Stomach (tissue), 8 donors: ENCODE measurements at regions not wholly inside any gene's neighbourhood (a gene's known extent, or its start where the extent isn't known, plus 50 kb on each side); places are given as distances from the start of the nearest gene placed in this dataset.

Source experiments
- DNase-seq, 2 donors: peaks; one replicate each; pipeline versions ENCODE4 v3.0.0 to v3.0.0-alpha.2; 2013 to 2019
- H3K27ac ChIP-seq, 5 donors: fragments of 200-600 bp in 4 of 5; sonication (generic) in 4 of 5; one replicate each; pipeline ENCODE4 v1.5.1; 2013 to 2019; ENCODE audit warnings: mild to moderate bottlenecking in 1 of 5, moderate library complexity in 1 of 5
- H3K27me3 ChIP-seq, 3 donors: fragments of 200-600 bp; sonication (generic); one replicate each; pipeline ENCODE4 v1.5.1; 2017 to 2019; ENCODE audit warnings: mixed run types in 1 of 3
- H3K36me3 ChIP-seq, 4 donors: fragments of 200-600 bp; sonication (generic); 1 replicate in 3 of 4; 2 replicates in 1 of 4; pipeline ENCODE4 v1.5.1; 2016 to 2019
- H3K4me1 ChIP-seq, 4 donors: fragments of 200-600 bp; sonication (generic); one replicate each; pipeline ENCODE4 v1.5.1; 2016 to 2019
- H3K4me3 ChIP-seq, 4 donors: fragments of 200-600 bp; sonication (generic) in 3 of 4; one replicate each; pipeline ENCODE4 v1.5.1; 2016 to 2019; ENCODE audit warnings: mild to moderate bottlenecking in 1 of 4
- H3K9me3 ChIP-seq, 4 donors: fragments of 200-600 bp; sonication (generic); one replicate each; pipeline ENCODE4 v1.5.1; 2016 to 2019
- CTCF ChIP-seq, 7 experiments: fragments of 450-650 bp in 4 of 7; fragments of 200-600 bp in 3 of 7; sonication (generic) in 3 of 7; IDR thresholded peaks; one replicate each; pipeline ENCODE4 v1.5.1; 2016 to 2019; ENCODE audit warnings: antibody characterized with exemption in 7 of 7, control low read depth in 2 of 7, mild to moderate bottlenecking in 1 of 7
- EP300 ChIP-seq: sonication (generic); formaldehyde crosslinking; IDR thresholded peaks from one replicate; pipeline ENCODE4 v1.6.1; 2017; ENCODE audit warnings: antibody characterized with exemption
- POLR2A ChIP-seq, 4 donors: fragments of 450-650 bp; IDR thresholded peaks; one replicate each; pipeline ENCODE4 v1.6.1; 2016; ENCODE audit warnings: antibody characterized with exemption in 4 of 4, control low read depth in 2 of 4, mild to moderate bottlenecking in 1 of 4, moderate library complexity in 1 of 4
- POLR2AphosphoS5 ChIP-seq, 3 donors: sonication (generic); formaldehyde crosslinking; IDR thresholded peaks; one replicate each; pipeline ENCODE4 v1.6.1; 2016; ENCODE audit warnings: antibody characterized with exemption in 3 of 3
- WGBS, 5 donors: extraction: QIAGEN DNeasy Blood & Tissue Kit in 3 of 5; methylation state at CpG; one replicate each; pipeline versions ENCODE4 v1.1.5 to v1.1.7; 2013 to 2018; 5-methylcytosine and 5-hydroxymethylcytosine counted together
- intact Hi-C: fragments of 100-400 bp; cut with DNase I; formaldehyde crosslinking; loops from one replicate; pipeline ENCODE4 v1.15.1; 2023; ENCODE audit warnings: low total_unique reads
- donor health status: healthy with polysubstance abuse.
- donor health status: Bipolar disorder and iron deficiency.
- donor health status: healthy.

GRCh38 chr14:61872452-61872851, 110.2 kb downstream of the SNAPC1 start:
- peaks cover 0 to 7% (median 0%) of the 10 kb centered on the region in 4 donors for H3K4me1 ChIP-seq
- WGBS, 5 donors = 40 to 59% (median 44%) methylated on average over 1 of the region's 1 CpG
- TF ChIP-seq POLR2AphosphoS5 (IDR thresholded peaks at IDR 0.05) = no peak
- peaks cover 0 to 12% (median 2%) of the 10 kb centered on the region in 4 donors for H3K9me3 ChIP-seq
- peaks cover 0 to 15% (median 0%) of the 10 kb centered on the region in 3 donors for H3K27me3 ChIP-seq
- no peak for DNase-seq
- H3K27ac ChIP-seq = no peak overlapping the region
- H3K4me3 ChIP-seq = no peak overlapping the region
- intact Hi-C loops = no loop called here
- H3K36me3 ChIP-seq = no peaks in the 10 kb centered on the region

GRCh38 chr14:61875483-61875882, 113.3 kb downstream of the SNAPC1 start:
- no peak overlapping the region for H3K27ac ChIP-seq
- intact Hi-C loops = no loop called here
- H3K36me3 ChIP-seq = no peaks in the 10 kb centered on the region
- 82 to 100% (median 96%) methylated on average over 1 of the region's 1 CpG for WGBS, 5 donors
- DNase-seq = no peak
- peaks cover 0 to 9% (median 2%) of the 10 kb centered on the region in 4 donors for H3K9me3 ChIP-seq
- peaks cover 0 to 18% (median 0%) of the 10 kb centered on the region in 3 donors for H3K27me3 ChIP-seq
- H3K4me3 ChIP-seq = no peak overlapping the region
- no peak for TF ChIP-seq POLR2A (IDR thresholded peaks at IDR 0.05)
- no peak for TF ChIP-seq POLR2AphosphoS5 (IDR thresholded peaks at IDR 0.05)
- TF ChIP-seq EP300 = no peak
- TF ChIP-seq CTCF (IDR thresholded peaks at IDR 0.05) = no peak
- peaks cover 0 to 7% (median 0%) of the 10 kb centered on the region in 4 donors for H3K4me1 ChIP-seq

- Histone ChIP-seq H3K9me3 (no peaks in the 10 kb centered on the region), H3K27me3 (peaks cover 0 to 18% (median 0%) of the 10 kb centered on the region in 3 donors), H3K4me3 (no peak overlapping the region), H3K27ac (no peak overlapping the region), H3K36me3 (no peaks in the 10 kb centered on the region), H3K4me1 (peaks cover 0 to 7% (median 0%) of the 10 kb centered on the region in 4 donors)
- intact Hi-C loops = no loop called here
- DNase-seq = peak in 1 of 2 donors; percentile 30
- TF ChIP-seq EP300 = no peak
- TF ChIP-seq POLR2AphosphoS5 (IDR thresholded peaks at IDR 0.05) = no peak
- no peak for TF ChIP-seq CTCF (IDR thresholded peaks at IDR 0.05)
- TF ChIP-seq POLR2A (IDR thresholded peaks at IDR 0.05) = no peak
- 23 to 46% (median 43%) methylated on average over 8 of the region's 8 CpGs for WGBS, 5 donors
Observed at GRCh38 chr14:61876362-61877034, 114.3 kb downstream of the SNAPC1 start.

- Histone ChIP-seq H3K36me3 (no peaks in the 10 kb centered on the region), H3K27ac (peak overlapping the region in 1 of 5 donors; percentile 11), H3K27me3 (peaks cover 0 to 18% (median 0%) of the 10 kb centered on the region in 3 donors), H3K9me3 (no peaks in the 10 kb centered on the region), H3K4me1 (peaks cover 0 to 7% (median 0%) of the 10 kb centered on the region in 4 donors), H3K4me3 (no peak overlapping the region)
- DNase-seq = no peak
- 62 to 76% (median 68%) methylated on average over 6 of the region's 6 CpGs for WGBS, 5 donors
- intact Hi-C loops = no loop called here
- TF ChIP-seq POLR2A (IDR thresholded peaks at IDR 0.05) = no peak
- TF ChIP-seq POLR2AphosphoS5 (IDR thresholded peaks at IDR 0.05) = no peak
Observed at GRCh38 chr14:61877035-61877390, 114.8 kb downstream of the SNAPC1 start.

- Histone ChIP-seq H3K36me3 (no peaks in the 10 kb centered on the region), H3K4me1 (peaks cover 0 to 7% (median 0%) of the 10 kb centered on the region in 4 donors), H3K9me3 (no peaks in the 10 kb centered on the region), H3K27ac (no peak overlapping the region), H3K4me3 (no peak overlapping the region), H3K27me3 (peaks cover 0 to 18% (median 0%) of the 10 kb centered on the region in 3 donors)
- no peak for TF ChIP-seq EP300
- TF ChIP-seq POLR2AphosphoS5 (IDR thresholded peaks at IDR 0.05) = no peak
- TF ChIP-seq POLR2A (IDR thresholded peaks at IDR 0.05) = no peak
- no peak for TF ChIP-seq CTCF (IDR thresholded peaks at IDR 0.05)
- 50 to 70% (median 59%) methylated on average over 5 of the region's 5 CpGs for WGBS, 5 donors
- no peak for DNase-seq
- intact Hi-C loops = no loop called here
Observed at GRCh38 chr14:61877768-61878167, 115.5 kb downstream of the SNAPC1 start.
